ENCODE measurements at regions not wholly inside any gene's neighbourhood (a gene's known extent, or its start where the extent isn't known, plus 50 kb on each side); places are given as distances from the start of the nearest gene placed in this dataset.
"Not testable (repeated sequence)": the region's sequence is repeated elsewhere in the genome, so short reads cannot be mapped to it uniquely, and the experiment has no call there.

DNA sequence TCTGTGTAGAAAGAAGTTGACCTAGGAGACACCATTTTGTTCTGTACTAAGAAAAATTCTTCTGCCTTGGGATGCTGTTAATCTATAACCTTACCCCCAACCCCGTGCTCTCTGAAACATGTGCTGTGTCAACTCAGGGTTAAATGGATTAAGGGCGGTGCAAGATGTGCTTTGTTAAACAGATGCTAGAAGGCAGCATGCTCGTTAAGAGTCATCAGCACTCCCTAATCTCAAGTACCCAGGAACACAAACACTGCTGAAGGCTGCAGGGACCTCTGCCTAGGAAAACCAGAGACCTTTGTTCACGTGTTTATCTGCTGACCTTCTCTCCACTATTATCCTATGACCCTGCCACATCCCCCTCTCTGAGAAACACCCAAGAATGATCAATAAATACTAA, 127.9 kb upstream of the MED14 start:
- Mint-ChIP-seq H3K9me3 (peaks cover 4 to 25% (median 17%) of the 10 kb centered on the region in 7 donors), H3K27me3 (ENCODE audit: low read depth in 3 of 3) (peaks cover 4 to 13% (median 5%) of the 10 kb centered on the region in 3 donors)
- H3K79me2 ChIP-seq (ENCODE audit: insufficient read depth, low read length); H3K4me2 ChIP-seq (replicated peaks; ENCODE audit: extremely low read depth, low read length, poor library complexity, severe bottlenecking); H3K4me1 ChIP-seq (ENCODE audit: control insufficient read depth in 1 of 2, insufficient read depth in 2 of 2, low read length in 2 of 2); H3K27ac ChIP-seq (ENCODE audit: low read depth in 1 of 2, low read length in 2 of 2); H3K4me3 Mint-ChIP-seq; H3K9ac ChIP-seq (ENCODE audit: insufficient read depth, low read length, poor library complexity, severe bottlenecking); H2AFZ ChIP-seq (ENCODE audit: insufficient read depth, low read depth, low read length, poor library complexity, severe bottlenecking); H3K36me3 ChIP-seq (replicated peaks in 1 of 2; ENCODE audit: control insufficient read depth in 1 of 2, insufficient read depth in 2 of 2, low read length in 2 of 2); intact Hi-C loops (cut with micrococcal nuclease); H3K4me1 Mint-ChIP-seq; H3K4me3 ChIP-seq (replicated peaks in 1 of 3; ENCODE audit: low read depth in 2 of 3, low read length in 3 of 3); DNase-seq; H3K27ac Mint-ChIP-seq; H3K9me3 ChIP-seq (replicated peaks in 1 of 2; ENCODE audit: control insufficient read depth in 1 of 2, insufficient read depth in 1 of 2, low read length in 2 of 2); H3K36me3 Mint-ChIP-seq; H4K20me1 ChIP-seq (ENCODE audit: insufficient read depth, low read length): not testable (repeated sequence)
- peaks cover 0 to 13% of the 10 kb centered on the region in 2 donors for H3K27me3 ChIP-seq (ENCODE audit: control insufficient read depth in 2 of 2, insufficient read depth in 2 of 2, low read length in 2 of 2)
- WGBS (ENCODE audit: insufficient coverage): no CpG with 5 or more reads among the region's 4 CpGs

DNA sequence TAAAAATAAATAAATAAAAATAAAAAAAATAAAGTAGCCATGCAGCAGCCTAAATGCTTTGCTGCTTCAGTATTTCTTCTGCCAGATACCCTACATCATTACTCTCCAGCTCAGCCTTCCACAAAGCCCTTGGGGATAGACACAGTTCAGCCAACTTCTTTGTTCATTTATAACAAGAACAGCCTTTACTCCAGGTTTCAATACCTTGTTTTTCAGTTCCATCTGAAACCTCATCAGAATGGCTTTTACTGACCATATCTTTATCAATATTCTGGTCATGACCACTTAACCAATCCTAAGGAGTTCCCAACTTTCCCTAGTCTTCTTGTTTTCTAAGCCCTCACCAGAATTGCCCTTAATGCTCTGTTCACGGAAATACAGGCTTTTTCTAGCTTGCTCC, 128.3 kb upstream of the MED14 start:
- H3K9me3 Mint-ChIP-seq: peaks cover 4 to 23% (median 16%) of the 10 kb centered on the region in 7 donors
- Histone ChIP-seq H3K9me3 (replicated peaks in 1 of 2; ENCODE audit: control insufficient read depth in 1 of 2, insufficient read depth in 1 of 2, low read length in 2 of 2) (peaks cover 0 to 7% of the 10 kb centered on the region in 2 donors), H3K4me1 (ENCODE audit: control insufficient read depth in 1 of 2, insufficient read depth in 2 of 2, low read length in 2 of 2) (no peaks in the 10 kb centered on the region), H3K4me2 (replicated peaks; ENCODE audit: extremely low read depth, low read length, poor library complexity, severe bottlenecking) (no peak overlapping the region), H3K36me3 (replicated peaks in 1 of 2; ENCODE audit: control insufficient read depth in 1 of 2, insufficient read depth in 2 of 2, low read length in 2 of 2) (no peaks in the 10 kb centered on the region), H3K9ac (ENCODE audit: insufficient read depth, low read length, poor library complexity, severe bottlenecking) (no peak overlapping the region), H3K27ac (ENCODE audit: low read depth in 1 of 2, low read length in 2 of 2) (no peak overlapping the region), H3K79me2 (ENCODE audit: insufficient read depth, low read length) (no peaks in the 10 kb centered on the region), H2AFZ (ENCODE audit: insufficient read depth, low read depth, low read length, poor library complexity, severe bottlenecking) (no peak overlapping the region), H3K4me3 (replicated peaks in 1 of 3; ENCODE audit: low read depth in 2 of 3, low read length in 3 of 3) (no peak overlapping the region), H4K20me1 (ENCODE audit: insufficient read depth, low read length) (no peaks in the 10 kb centered on the region), H3K27me3 (ENCODE audit: control insufficient read depth in 2 of 2, insufficient read depth in 2 of 2, low read length in 2 of 2) (peaks cover 0 to 13% of the 10 kb centered on the region in 2 donors)
- H3K27me3 Mint-ChIP-seq (ENCODE audit: low read depth in 3 of 3): peaks cover 3 to 13% (median 5%) of the 10 kb centered on the region in 3 donors
- no CpG with 5 or more reads among the region's 1 CpG for WGBS (ENCODE audit: insufficient coverage)
- no peaks in the 10 kb centered on the region for H3K36me3 Mint-ChIP-seq
- TF ChIP-seq, protein P1, sequence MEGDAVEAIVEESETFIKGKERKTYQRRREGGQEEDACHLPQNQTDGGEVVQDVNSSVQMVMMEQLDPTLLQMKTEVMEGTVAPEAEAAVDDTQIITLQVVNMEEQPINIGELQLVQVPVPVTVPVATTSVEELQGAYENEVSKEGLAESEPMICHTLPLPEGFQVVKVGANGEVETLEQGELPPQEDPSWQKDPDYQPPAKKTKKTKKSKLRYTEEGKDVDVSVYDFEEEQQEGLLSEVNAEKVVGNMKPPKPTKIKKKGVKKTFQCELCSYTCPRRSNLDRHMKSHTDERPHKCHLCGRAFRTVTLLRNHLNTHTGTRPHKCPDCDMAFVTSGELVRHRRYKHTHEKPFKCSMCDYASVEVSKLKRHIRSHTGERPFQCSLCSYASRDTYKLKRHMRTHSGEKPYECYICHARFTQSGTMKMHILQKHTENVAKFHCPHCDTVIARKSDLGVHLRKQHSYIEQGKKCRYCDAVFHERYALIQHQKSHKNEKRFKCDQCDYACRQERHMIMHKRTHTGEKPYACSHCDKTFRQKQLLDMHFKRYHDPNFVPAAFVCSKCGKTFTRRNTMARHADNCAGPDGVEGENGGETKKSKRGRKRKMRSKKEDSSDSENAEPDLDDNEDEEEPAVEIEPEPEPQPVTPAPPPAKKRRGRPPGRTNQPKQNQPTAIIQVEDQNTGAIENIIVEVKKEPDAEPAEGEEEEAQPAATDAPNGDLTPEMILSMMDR (IDR thresholded peaks at IDR 0.05): no peak
- DNase-seq: no peak
- no peak overlapping the region for H3K27ac Mint-ChIP-seq
- no peaks in the 10 kb centered on the region for H3K4me1 Mint-ChIP-seq
- intact Hi-C loops (cut with micrococcal nuclease): no loop called here
- H3K4me3 Mint-ChIP-seq: no peak overlapping the region
